ENCODE measurements at regions not wholly inside any gene's neighbourhood (a gene's known extent, or its start where the extent isn't known, plus 50 kb on each side); places are given as distances from the start of the nearest gene placed in this dataset.

DNA sequence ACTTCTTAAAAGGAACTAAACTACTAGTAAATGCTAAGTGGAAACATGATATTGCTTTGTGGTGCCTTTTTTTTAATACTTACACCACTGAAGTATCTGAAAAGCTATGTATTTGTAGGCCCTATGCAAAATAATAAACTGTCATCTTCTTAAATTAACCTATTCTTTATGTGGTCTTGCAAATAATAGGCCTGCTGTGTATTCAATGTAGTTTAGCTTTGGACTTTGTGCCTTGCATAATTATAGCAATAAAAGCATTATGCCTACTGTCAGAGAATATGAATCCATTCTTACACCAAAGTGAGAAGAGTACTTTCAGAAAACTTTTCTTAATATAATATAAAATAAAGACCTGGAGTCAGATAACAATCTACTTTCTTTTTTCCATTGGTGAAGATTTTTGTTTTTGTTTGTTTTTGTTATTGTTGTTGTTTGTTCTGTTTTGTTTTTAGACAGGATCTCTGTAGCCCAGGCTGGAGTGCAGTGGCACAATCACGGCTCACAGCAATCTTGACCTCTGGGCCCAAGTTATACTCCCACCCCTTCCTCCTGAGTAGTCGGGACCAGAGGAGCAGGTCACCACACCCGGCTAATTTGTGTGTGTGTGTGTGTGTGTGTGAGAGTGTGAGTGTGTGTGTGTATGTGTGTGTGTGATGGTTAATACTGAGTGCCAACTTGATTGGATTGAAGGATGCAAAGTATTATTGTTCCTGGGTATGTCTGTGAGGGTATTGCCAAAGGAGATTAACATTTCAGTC, 213.8 kb downstream of the SLC6A15 start:
- Histone ChIP-seq H3K9me3 (ENCODE audit: control extremely low read depth in 1 of 3, control insufficient read depth in 2 of 3, insufficient read depth in 1 of 3, low read length in 2 of 3) (no peaks in the 10 kb centered on the region), H4K20me1 (ENCODE audit: control insufficient read depth, insufficient read depth, low read length, poor library complexity, severe bottlenecking) (no peaks in the 10 kb centered on the region), H3K4me2 (replicated peaks; ENCODE audit: low read depth, low read length, poor library complexity, severe bottlenecking) (no peak overlapping the region), H3K36me3 (replicated peaks in 1 of 2; ENCODE audit: control extremely low read depth in 1 of 2, control insufficient read depth in 1 of 2, extremely low read depth in 1 of 2, insufficient read depth in 2 of 2, low read length in 1 of 2) (no peaks in the 10 kb centered on the region), H3K27me3 (replicated peaks in 1 of 4; ENCODE audit: control extremely low read depth in 1 of 4, control insufficient read depth in 3 of 4, insufficient read depth in 4 of 4, low read length in 3 of 4) (no peaks in the 10 kb centered on the region), H3K79me2 (ENCODE audit: control insufficient read depth, insufficient read depth, low read length) (no peaks in the 10 kb centered on the region), H2AFZ (ENCODE audit: insufficient read depth, low read depth, low read length, poor library complexity, severe bottlenecking) (no peak overlapping the region), H3K4me3 (ENCODE audit: control extremely low read depth in 1 of 5, extremely low read depth in 1 of 5, insufficient read depth in 1 of 5, low read depth in 2 of 5, low read length in 4 of 5) (no peak overlapping the region), H3K4me1 (ENCODE audit: control insufficient read depth in 2 of 2, insufficient read depth in 2 of 2, low read length in 2 of 2) (no peaks in the 10 kb centered on the region), H3K9ac (ENCODE audit: low read length) (no peak overlapping the region), H3K27ac (ENCODE audit: low read length in 2 of 2) (no peak overlapping the region)
- CTCF ChIA-PET = no interaction called here
- no peak for TF ChIP-seq EZH2 (IDR thresholded peaks at IDR 0.05; ENCODE audit: borderline replicate concordance, insufficient read depth, low read depth, low read length, poor library complexity, severe bottlenecking)
- TF ChIP-seq, protein P1, sequence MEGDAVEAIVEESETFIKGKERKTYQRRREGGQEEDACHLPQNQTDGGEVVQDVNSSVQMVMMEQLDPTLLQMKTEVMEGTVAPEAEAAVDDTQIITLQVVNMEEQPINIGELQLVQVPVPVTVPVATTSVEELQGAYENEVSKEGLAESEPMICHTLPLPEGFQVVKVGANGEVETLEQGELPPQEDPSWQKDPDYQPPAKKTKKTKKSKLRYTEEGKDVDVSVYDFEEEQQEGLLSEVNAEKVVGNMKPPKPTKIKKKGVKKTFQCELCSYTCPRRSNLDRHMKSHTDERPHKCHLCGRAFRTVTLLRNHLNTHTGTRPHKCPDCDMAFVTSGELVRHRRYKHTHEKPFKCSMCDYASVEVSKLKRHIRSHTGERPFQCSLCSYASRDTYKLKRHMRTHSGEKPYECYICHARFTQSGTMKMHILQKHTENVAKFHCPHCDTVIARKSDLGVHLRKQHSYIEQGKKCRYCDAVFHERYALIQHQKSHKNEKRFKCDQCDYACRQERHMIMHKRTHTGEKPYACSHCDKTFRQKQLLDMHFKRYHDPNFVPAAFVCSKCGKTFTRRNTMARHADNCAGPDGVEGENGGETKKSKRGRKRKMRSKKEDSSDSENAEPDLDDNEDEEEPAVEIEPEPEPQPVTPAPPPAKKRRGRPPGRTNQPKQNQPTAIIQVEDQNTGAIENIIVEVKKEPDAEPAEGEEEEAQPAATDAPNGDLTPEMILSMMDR (IDR thresholded peaks at IDR 0.05) = no peak
- no peaks in the 10 kb centered on the region for H3K4me1 Mint-ChIP-seq
- no peak overlapping the region for H3K4me3 Mint-ChIP-seq
- DNase-seq = no peak
- ATAC-seq (ENCODE audit: low read depth) = no peak
- H3K27me3 Mint-ChIP-seq = no peaks in the 10 kb centered on the region
- no peaks in the 10 kb centered on the region for H3K9me3 Mint-ChIP-seq (ENCODE audit: insufficient read depth)
- H3K27ac Mint-ChIP-seq = no peak overlapping the region
- WGBS (ENCODE audit: insufficient coverage) = 100% methylated on average over 1 of the region's 3 CpGs
- intact Hi-C loops (cut with micrococcal nuclease) = no loop called here
- POLR2A ChIA-PET = no interaction called here

DNA sequence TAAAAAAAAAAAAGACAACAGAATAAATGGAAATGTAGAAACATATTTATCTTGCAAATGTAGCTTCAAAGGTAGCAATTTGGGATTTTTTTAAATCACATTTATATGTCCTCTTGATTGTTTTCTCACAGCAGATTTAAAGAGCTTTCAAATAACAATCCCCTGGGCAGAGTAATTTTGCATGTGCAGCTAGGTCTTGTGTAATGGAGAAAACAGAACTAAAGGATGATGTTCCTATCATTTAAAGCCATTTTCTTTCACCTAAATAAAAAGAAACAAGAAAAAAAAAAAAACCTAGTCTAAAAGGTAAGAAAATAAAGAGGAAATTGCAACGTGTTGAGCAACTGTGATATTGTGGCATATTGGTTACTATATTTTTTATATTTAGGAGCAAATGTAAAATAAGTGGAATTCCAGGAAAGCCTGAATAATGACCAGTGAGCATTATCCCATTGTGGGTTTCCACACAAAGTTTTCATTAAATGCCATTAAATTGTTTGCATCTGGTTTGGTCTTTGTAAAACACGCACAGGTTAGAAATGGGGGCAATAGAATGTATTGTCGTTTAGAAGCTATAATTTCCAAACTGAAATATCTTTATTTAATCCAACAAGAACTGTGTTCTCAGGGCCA, 215.6 kb downstream of the SLC6A15 start:
- POLR2A ChIA-PET = no interaction called here
- H3K4me1 ChIP-seq (ENCODE audit: control insufficient read depth in 2 of 2, insufficient read depth in 2 of 2, low read length in 2 of 2) = no peaks in the 10 kb centered on the region
- intact Hi-C loops (cut with micrococcal nuclease) = no loop called here
- no CpG with 5 or more reads among the region's 3 CpGs for WGBS (ENCODE audit: insufficient coverage)
- TF ChIP-seq, protein P1 (IDR thresholded peaks at IDR 0.05) = no peak
- TF ChIP-seq EZH2 (IDR thresholded peaks at IDR 0.05; ENCODE audit: borderline replicate concordance, insufficient read depth, low read depth, low read length, poor library complexity, severe bottlenecking) = no peak
- H3K27ac ChIP-seq (ENCODE audit: low read length in 2 of 2) = no peak overlapping the region
- no peaks in the 10 kb centered on the region for H3K4me1 Mint-ChIP-seq
- no peaks in the 10 kb centered on the region for H3K9me3 ChIP-seq (ENCODE audit: control extremely low read depth in 1 of 3, control insufficient read depth in 2 of 3, insufficient read depth in 1 of 3, low read length in 2 of 3)
- CTCF ChIA-PET = no interaction called here
- H3K27ac Mint-ChIP-seq = no peak overlapping the region
- H3K36me3 ChIP-seq (replicated peaks in 1 of 2; ENCODE audit: control extremely low read depth in 1 of 2, control insufficient read depth in 1 of 2, extremely low read depth in 1 of 2, insufficient read depth in 2 of 2, low read length in 1 of 2) = no peaks in the 10 kb centered on the region
- H3K4me2 ChIP-seq (replicated peaks; ENCODE audit: low read depth, low read length, poor library complexity, severe bottlenecking) = no peak overlapping the region
- H3K4me3 Mint-ChIP-seq = no peak overlapping the region
- no peaks in the 10 kb centered on the region for H3K27me3 Mint-ChIP-seq
- no peak overlapping the region for H3K4me3 ChIP-seq (ENCODE audit: control extremely low read depth in 1 of 5, extremely low read depth in 1 of 5, insufficient read depth in 1 of 5, low read depth in 2 of 5, low read length in 4 of 5)
- no peak overlapping the region for H3K9ac ChIP-seq (ENCODE audit: low read length)
- H3K27me3 ChIP-seq (replicated peaks in 1 of 4; ENCODE audit: control extremely low read depth in 1 of 4, control insufficient read depth in 3 of 4, insufficient read depth in 4 of 4, low read length in 3 of 4) = no peaks in the 10 kb centered on the region
- no peaks in the 10 kb centered on the region for H4K20me1 ChIP-seq (ENCODE audit: control insufficient read depth, insufficient read depth, low read length, poor library complexity, severe bottlenecking)
- H2AFZ ChIP-seq (ENCODE audit: insufficient read depth, low read depth, low read length, poor library complexity, severe bottlenecking) = no peak overlapping the region
- H3K79me2 ChIP-seq (ENCODE audit: control insufficient read depth, insufficient read depth, low read length) = no peaks in the 10 kb centered on the region
- DNase-seq = no peak
- ATAC-seq (ENCODE audit: low read depth) = no peak
- no peaks in the 10 kb centered on the region for H3K9me3 Mint-ChIP-seq (ENCODE audit: insufficient read depth)

All from B cell (primary cell).